Endodermal cell (in vitro differentiated cells): ENCODE measurements at regions not wholly inside any gene's neighbourhood (a gene's known extent, or its start where the extent isn't known, plus 50 kb on each side); places are given as distances from the start of the nearest gene placed in this dataset.
A peak's percentile ranks its signal among the peaks of the same experiment; 100 is the strongest.

Experiments used
- DNase-seq: peaks from one replicate; pipeline ENCODE4 v3.0.0-alpha.2; 2017
- H3K27ac ChIP-seq: 2 replicates; pipeline ENCODE4 v1.5.1; 2013; ENCODE audit warnings: mild to moderate bottlenecking, low read depth, low read length, moderate library complexity
- H3K27me3 ChIP-seq: 2 replicates; pipeline ENCODE4 v1.6.1; 2013; ENCODE audit warnings: mild to moderate bottlenecking, low read length, moderate library complexity; ENCODE audit not compliant: insufficient read depth, control insufficient read depth, poor library complexity, severe bottlenecking
- H3K36me3 ChIP-seq: 2 replicates; pipeline ENCODE4 v1.7.0; 2013; ENCODE audit warnings: mild to moderate bottlenecking, low read length, moderate library complexity; ENCODE audit not compliant: control insufficient read depth, insufficient read depth
- H3K4me1 ChIP-seq: one replicate; pipeline ENCODE4 v1.7.0; 2013; ENCODE audit warnings: low read length; ENCODE audit not compliant: control insufficient read depth, insufficient read depth
- H3K4me3 ChIP-seq: 2 replicates; pipeline ENCODE4 v1.5.1; 2013; ENCODE audit warnings: mild to moderate bottlenecking, low read length, moderate library complexity
- H3K9ac ChIP-seq: 2 replicates; pipeline ENCODE4 v1.6.1; 2013; ENCODE audit warnings: mild to moderate bottlenecking, low read length, moderate library complexity; ENCODE audit not compliant: poor library complexity, severe bottlenecking; ENCODE audit errors: extremely low read depth
- H3K9me3 ChIP-seq: 2 replicates; pipeline ENCODE4 v1.6.1; 2013; ENCODE audit warnings: mild to moderate bottlenecking, low read length, moderate library complexity; ENCODE audit not compliant: control insufficient read depth
- H3K27ac Mint-ChIP-seq: 2 replicates; pipeline ENCODE4 v1.8.0; 2020; ENCODE audit warnings: mixed read lengths
- H3K27me3 Mint-ChIP-seq: 2 replicates; pipeline ENCODE4 v1.8.0; 2021; ENCODE audit warnings: mild to moderate bottlenecking, mixed read lengths; ENCODE audit not compliant: insufficient read depth
- H3K36me3 Mint-ChIP-seq: 2 replicates; pipeline ENCODE4 v1.8.0; 2020; ENCODE audit warnings: low read depth, mixed read lengths
- H3K4me1 Mint-ChIP-seq: 2 replicates; pipeline ENCODE4 v1.8.0; 2020; ENCODE audit warnings: mixed read lengths
- H3K4me3 Mint-ChIP-seq: 2 replicates; pipeline ENCODE4 v1.8.0; 2020; ENCODE audit warnings: mild to moderate bottlenecking, moderate library complexity, mixed read lengths
- H3K9me3 Mint-ChIP-seq: 2 replicates; pipeline ENCODE4 v1.8.0; 2020; ENCODE audit warnings: mild to moderate bottlenecking, mixed read lengths
- CTCF ChIP-seq: fragments of 200-600 bp; sonication (generic); conservative IDR thresholded peaks from 2 replicates; pipeline ENCODE4 v1.5.0; 2021; ENCODE audit warnings: antibody characterized with exemption, mild to moderate bottlenecking
- WGBS, 2 experiments: methylation state at CpG; one replicate each; pipeline versions ENCODE4 v1.1.5 to v1.1.7; 2013; ENCODE audit warnings: missing lambda C conversion rate in 2 of 2, mixed read lengths in 1 of 2; ENCODE audit not compliant: insufficient coverage in 1 of 2, insufficient read length in 1 of 2; 5-methylcytosine and 5-hydroxymethylcytosine counted together

DNA sequence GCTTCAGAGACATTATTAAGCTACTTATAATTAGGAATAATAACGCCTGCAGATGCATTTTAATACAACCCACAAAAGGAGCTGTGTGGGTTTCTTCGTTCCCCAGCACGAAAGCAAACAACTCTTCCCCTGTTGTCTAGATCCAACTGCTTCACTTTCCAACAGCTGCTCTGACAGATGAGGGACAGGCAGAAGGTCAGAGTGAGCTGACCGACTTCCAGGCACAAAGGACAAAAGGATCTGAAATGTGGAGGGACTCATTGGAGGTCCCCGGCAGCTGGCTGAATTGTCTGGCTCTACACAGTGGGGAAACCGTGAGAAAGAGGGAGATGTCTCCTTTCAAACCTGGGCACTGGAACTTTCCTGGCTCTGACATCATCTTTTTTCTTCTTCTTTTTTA, 79.1 kb upstream of the ALDH1B1 start:
- H3K36me3 Mint-ChIP-seq: no peaks in the 10 kb centered on the region
- Histone ChIP-seq H3K27ac (peak overlapping the region; percentile 61), H3K4me1 (peaks cover 15% of the 10 kb centered on the region), H3K27me3 (peaks cover 5% of the 10 kb centered on the region), H3K4me3 (no peak overlapping the region), H3K9me3 (no peaks in the 10 kb centered on the region), H3K36me3 (no peaks in the 10 kb centered on the region), H3K9ac (no peak overlapping the region)
- H3K4me1 Mint-ChIP-seq: peaks cover 18% of the 10 kb centered on the region
- H3K27ac Mint-ChIP-seq: no peak overlapping the region
- H3K27me3 Mint-ChIP-seq: peaks cover 36% of the 10 kb centered on the region
- H3K9me3 Mint-ChIP-seq: no peaks in the 10 kb centered on the region
- no peak overlapping the region for H3K4me3 Mint-ChIP-seq
- no peak for DNase-seq
- WGBS, 2 experiments: 68 to 86% methylated on average over 4 to 6 of the region's 6 CpGs
- no peak for TF ChIP-seq CTCF

DNA sequence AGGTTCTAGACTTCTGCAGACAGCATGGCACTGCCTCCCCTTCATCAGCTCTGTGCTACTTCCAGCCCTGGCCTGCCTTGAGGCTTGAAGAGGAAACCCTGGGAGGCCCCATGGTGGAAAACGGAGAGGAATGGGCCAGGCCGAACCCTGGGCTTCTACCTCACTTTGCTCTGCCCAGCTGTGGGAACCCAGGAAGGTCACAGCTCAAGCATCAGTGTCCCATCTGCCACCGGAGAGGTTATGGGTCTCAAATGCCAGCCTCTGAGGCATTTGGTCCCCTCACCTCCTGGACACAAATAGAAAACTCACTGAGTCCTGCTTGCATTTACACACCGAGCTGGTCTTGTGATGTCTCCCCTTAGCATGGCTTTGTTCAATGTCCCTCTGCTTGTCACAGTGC, 80.1 kb upstream of the ALDH1B1 start:
- Histone ChIP-seq H3K36me3 (no peaks in the 10 kb centered on the region), H3K27ac (no peak overlapping the region), H3K27me3 (peaks cover 5% of the 10 kb centered on the region), H3K9ac (no peak overlapping the region), H3K9me3 (no peaks in the 10 kb centered on the region), H3K4me3 (no peak overlapping the region), H3K4me1 (peaks cover 15% of the 10 kb centered on the region)
- peaks cover 36% of the 10 kb centered on the region for H3K27me3 Mint-ChIP-seq
- peaks cover 19% of the 10 kb centered on the region for H3K4me1 Mint-ChIP-seq
- no peak for TF ChIP-seq CTCF
- WGBS, 2 experiments: 93 to 98% methylated on average over 4 of the region's 4 CpGs
- H3K27ac Mint-ChIP-seq: no peak overlapping the region
- DNase-seq: no peak
- H3K36me3 Mint-ChIP-seq: no peaks in the 10 kb centered on the region
- no peaks in the 10 kb centered on the region for H3K9me3 Mint-ChIP-seq
- no peak overlapping the region for H3K4me3 Mint-ChIP-seq

DNA sequence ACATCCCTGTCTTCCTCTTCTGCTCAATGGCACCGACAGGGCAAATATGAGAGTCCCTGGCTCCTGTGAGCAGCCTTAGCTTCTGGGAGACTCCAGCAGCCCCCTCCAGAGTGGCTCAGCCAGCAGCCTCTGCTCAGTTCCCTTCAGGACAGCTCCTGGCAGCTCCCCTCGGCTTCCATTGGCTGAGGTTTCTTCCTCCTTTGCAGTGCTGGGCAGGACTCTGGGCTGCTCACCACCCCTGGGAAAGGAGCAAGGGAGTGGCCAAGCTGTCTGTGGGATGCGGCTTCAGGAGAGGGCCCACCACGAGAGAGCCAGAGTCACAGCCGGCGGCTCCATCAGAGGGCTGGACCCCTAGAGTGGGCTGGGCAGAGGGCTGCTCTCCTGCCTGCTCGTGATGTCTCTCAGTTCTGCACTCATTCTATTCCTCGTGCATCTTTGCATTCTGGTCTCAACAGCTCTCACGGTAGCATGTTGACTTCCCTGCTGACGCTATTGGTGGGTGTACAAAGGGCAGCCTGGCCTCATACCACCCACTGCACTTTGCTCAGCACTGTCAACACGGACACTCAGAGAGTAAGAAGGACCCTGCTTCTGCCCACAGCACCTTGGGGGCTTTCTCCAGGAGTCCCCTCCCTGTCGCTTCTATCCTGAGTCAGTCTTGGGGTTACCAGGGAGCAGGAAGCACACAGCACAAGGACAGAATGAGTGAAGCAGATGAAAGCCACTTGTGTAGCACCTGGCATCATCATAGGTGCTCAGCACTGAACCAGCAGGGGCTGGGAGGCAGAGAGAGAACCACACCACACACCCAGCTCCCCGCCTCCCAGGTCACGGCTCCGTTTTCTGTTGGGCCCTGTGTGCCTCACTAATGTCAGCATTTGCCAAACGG, 80.9 kb upstream of the ALDH1B1 start:
- Mint-ChIP-seq H3K4me1 (peaks cover 25% of the 10 kb centered on the region), H3K4me3 (no peak overlapping the region), H3K9me3 (no peaks in the 10 kb centered on the region), H3K36me3 (no peaks in the 10 kb centered on the region), H3K27me3 (peaks cover 35% of the 10 kb centered on the region), H3K27ac (no peak overlapping the region)
- no peak overlapping the region for H3K4me3 ChIP-seq
- TF ChIP-seq CTCF: no peak
- H3K27me3 ChIP-seq: peaks cover 5% of the 10 kb centered on the region
- no peaks in the 10 kb centered on the region for H3K9me3 ChIP-seq
- no peak overlapping the region for H3K27ac ChIP-seq
- 80 to 81% methylated on average over 12 to 16 of the region's 16 CpGs for WGBS, 2 experiments
- peak; percentile 79 for DNase-seq
- H3K9ac ChIP-seq: no peak overlapping the region
- H3K36me3 ChIP-seq: no peaks in the 10 kb centered on the region
- H3K4me1 ChIP-seq: peaks cover 15% of the 10 kb centered on the region
